NCI-H2107 treated with DMSO at 0.1 percent for 48 hours (cell line): ENCODE measurements at regions not wholly inside any gene's neighbourhood (a gene's known extent, or its start where the extent isn't known, plus 50 kb on each side); places are given as distances from the start of the nearest gene placed in this dataset.

Source experiments
- DNase-seq: peaks from one replicate; lab custom pipeline; 2025; ENCODE audit not compliant: unreplicated experiment; lab: John Stamatoyannopoulos, UW

GRCh38 chr5:155193483-155194107 is 180.0 kb downstream of the KIF4B start:
- no peak for DNase-seq

GRCh38 chr5:155200608-155201007 is 187.1 kb downstream of the KIF4B start:
- DNase-seq, result no peak

- DNase-seq, result no peak
Observed at GRCh38 chr5:155211764-155212163, 198.2 kb downstream of the KIF4B start.

GRCh38 chr5:155222393-155222792 is 208.8 kb downstream of the KIF4B start:
- no peak for DNase-seq

- DNase-seq, result no peak
Observed at GRCh38 chr5:155229135-155229534, 215.6 kb downstream of the KIF4B start.

GRCh38 chr5:155239803-155240202 is 226.2 kb downstream of the KIF4B start:
- no peak for DNase-seq

GRCh38 chr5:155250596-155250995 is 237.0 kb downstream of the KIF4B start:
- no peak for DNase-seq

GRCh38 chr5:155252025-155252424 is 238.5 kb downstream of the KIF4B start:
- no peak for DNase-seq

GRCh38 chr5:155252717-155253116 is 239.2 kb downstream of the KIF4B start:
- no peak for DNase-seq

- DNase-seq, result no peak
Observed at GRCh38 chr5:155254399-155254798, 240.8 kb downstream of the KIF4B start.

- DNase-seq, result no peak
Observed at GRCh38 chr5:155258161-155258560, 244.6 kb downstream of the KIF4B start.

- no peak for DNase-seq
Observed at GRCh38 chr5:155259648-155260047, 246.1 kb downstream of the KIF4B start.

- DNase-seq, result no peak
Observed at GRCh38 chr5:155260798-155261197, 247.2 kb downstream of the KIF4B start.

- DNase-seq, result no peak
Observed at GRCh38 chr5:155263381-155263780, 249.8 kb downstream of the KIF4B start.

- DNase-seq, result no peak
Observed at GRCh38 chr5:155264809-155265208, 251.3 kb downstream of the KIF4B start.

- DNase-seq, result no peak
Observed at GRCh38 chr5:155268770-155269425, 255.3 kb downstream of the KIF4B start.

- DNase-seq, result no peak
Observed at GRCh38 chr5:155270725-155271124, 257.2 kb downstream of the KIF4B start.

- DNase-seq, result no peak
Observed at GRCh38 chr5:155274484-155274883, 260.9 kb downstream of the KIF4B start.

GRCh38 chr5:155275222-155275621 is 261.7 kb downstream of the KIF4B start:
- DNase-seq, result no peak

GRCh38 chr5:155276231-155276630 is 262.7 kb downstream of the KIF4B start:
- no peak for DNase-seq

GRCh38 chr5:155278532-155278931 is 265.0 kb downstream of the KIF4B start:
- no peak for DNase-seq

- no peak for DNase-seq
Observed at GRCh38 chr5:155282503-155283107, 269.1 kb downstream of the KIF4B start.

GRCh38 chr5:155285706-155286105 is 272.2 kb downstream of the KIF4B start:
- DNase-seq, result no peak
